Activated T-cell treated with anti-CD3 and anti-CD28 coated beads, Interleukin-2, amount 50 U/mL, for 4 hours (primary cell): ENCODE measurements at regions not wholly inside any gene's neighbourhood (a gene's known extent, or its start where the extent isn't known, plus 50 kb on each side); places are given as distances from the start of the nearest gene placed in this dataset.
"Not testable (repeated sequence)": the region's sequence is repeated elsewhere in the genome, so short reads cannot be mapped to it uniquely, and the experiment has no call there.

Experiments used
- ATAC-seq, 2 donors: fragments of 200-7000 bp; cut with Tn5 transposase; one replicate each; pipeline ENCODE4 v1.10.0; 2021
- DNase-seq: peaks from one replicate; pipeline ENCODE4 v3.0.0-alpha.2; 2020
- H3K27me3 Mint-ChIP-seq: one replicate; pipeline ENCODE4 v1.8.0; 2021; ENCODE audit warnings: low read depth, mixed read lengths
- H3K36me3 Mint-ChIP-seq: one replicate; pipeline ENCODE4 v1.8.0; 2022; ENCODE audit warnings: mixed read lengths; ENCODE audit not compliant: insufficient read depth
- H3K4me1 Mint-ChIP-seq: one replicate; pipeline ENCODE4 v1.8.0; 2021; ENCODE audit warnings: low read depth, mixed read lengths
- H3K4me3 Mint-ChIP-seq: one replicate; pipeline ENCODE4 v1.8.0; 2021; ENCODE audit warnings: mild to moderate bottlenecking, moderate library complexity, mixed read lengths
- H3K9me3 Mint-ChIP-seq: one replicate; pipeline ENCODE4 v1.8.0; 2021; ENCODE audit warnings: mixed read lengths

DNA sequence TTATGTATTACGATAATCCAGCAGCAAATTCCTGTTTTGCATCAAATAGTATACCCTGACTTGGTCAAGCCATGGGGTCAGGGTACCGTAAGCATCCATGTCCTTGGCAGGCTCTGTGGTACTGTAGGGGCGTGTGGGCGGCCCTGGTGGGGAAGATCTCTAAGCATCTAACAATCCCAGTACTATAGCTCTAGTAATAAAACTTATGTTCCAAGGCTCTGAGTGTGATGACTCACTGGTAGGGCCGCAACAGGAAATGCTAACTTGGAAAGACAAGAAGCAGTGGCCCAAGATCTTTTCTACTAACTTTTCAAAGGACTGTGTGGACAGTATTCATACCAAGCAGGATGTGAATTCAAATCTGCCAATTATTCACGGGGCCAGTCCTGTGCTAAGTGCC is 63.8 kb downstream of the CLEC18A start:
- not testable (repeated sequence) for DNase-seq, H3K4me1 Mint-ChIP-seq, H3K27me3 Mint-ChIP-seq, ATAC-seq, H3K4me3 Mint-ChIP-seq, H3K9me3 Mint-ChIP-seq
- peaks cover 19% of the 10 kb centered on the region for H3K36me3 Mint-ChIP-seq

DNA sequence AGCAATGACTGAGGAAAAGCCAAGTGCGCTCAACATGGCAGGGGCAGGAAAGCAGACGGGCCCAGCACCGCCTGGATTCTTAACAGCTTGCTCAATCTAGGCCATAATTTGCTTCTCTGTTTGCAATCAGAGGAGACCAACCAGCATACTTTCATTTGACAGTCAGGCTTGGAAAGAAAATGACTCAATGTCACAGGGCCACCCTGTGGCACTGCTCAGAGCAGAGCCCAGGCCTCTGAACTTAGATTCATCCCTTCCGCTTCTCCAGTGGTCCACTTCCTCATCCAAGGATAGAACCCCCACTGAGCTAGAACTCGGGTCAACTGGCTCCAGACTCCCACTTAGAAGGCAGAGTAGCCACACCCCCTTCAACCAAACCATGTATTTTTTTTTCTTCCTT is 65.6 kb downstream of the CLEC18A start:
- peaks cover 20% of the 10 kb centered on the region for H3K36me3 Mint-ChIP-seq
- not testable (repeated sequence) for ATAC-seq, H3K4me1 Mint-ChIP-seq

DNA sequence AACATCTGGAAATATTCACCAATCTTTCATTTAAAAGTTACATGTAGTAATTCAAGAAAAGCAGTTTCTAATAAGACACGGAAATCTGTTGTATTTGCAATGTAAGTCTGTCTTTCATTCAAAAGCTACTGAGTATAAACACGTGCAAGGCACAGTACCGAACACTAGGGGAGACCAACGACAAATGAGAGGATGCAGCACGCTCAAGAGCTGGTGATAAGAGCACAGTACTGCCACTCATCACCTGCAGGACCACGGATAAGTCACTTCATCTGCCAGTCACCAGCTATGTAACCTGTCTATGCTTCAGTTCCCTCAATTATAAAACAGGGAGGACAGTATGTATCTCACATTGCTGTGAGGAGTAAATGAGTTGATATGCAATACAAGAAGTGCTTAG is 67.1 kb downstream of the CLEC18A start:
- Mint-ChIP-seq H3K27me3 (no peaks in the 10 kb centered on the region), H3K4me3 (no peak overlapping the region), H3K36me3 (peaks cover 13% of the 10 kb centered on the region), H3K9me3 (no peaks in the 10 kb centered on the region), H3K4me1 (peaks cover 2% of the 10 kb centered on the region)
- DNase-seq (peak; percentile 20), ATAC-seq (peak; percentile 100)

More for the DNA sequence above, 65.6 kb downstream of the CLEC18A start:
- not testable (repeated sequence) for H3K4me3 Mint-ChIP-seq, H3K27me3 Mint-ChIP-seq, DNase-seq, H3K9me3 Mint-ChIP-seq

DNA sequence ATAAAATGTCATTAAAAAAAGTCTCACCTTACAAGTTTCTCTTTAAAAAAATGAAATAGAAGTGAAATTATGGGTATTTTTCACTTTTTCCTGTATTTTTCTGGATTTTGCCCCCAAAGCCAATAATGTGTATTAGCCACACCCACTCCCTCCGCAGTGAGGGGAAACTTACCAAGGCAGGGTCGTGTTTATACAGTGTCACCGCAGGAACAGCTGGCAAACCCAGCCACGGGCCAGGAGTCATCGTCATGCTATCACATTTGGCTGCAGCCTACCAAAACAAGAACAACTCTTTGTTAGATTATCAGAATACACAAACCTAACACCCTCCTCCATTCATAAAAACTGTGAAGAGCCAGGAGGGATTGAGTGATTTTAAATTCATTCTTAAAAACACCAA is 72.1 kb downstream of the CLEC18A start:
- not testable (repeated sequence) for H3K27me3 Mint-ChIP-seq, H3K9me3 Mint-ChIP-seq, ATAC-seq, DNase-seq, H3K4me3 Mint-ChIP-seq
- Mint-ChIP-seq H3K4me1 (peaks cover 17% of the 10 kb centered on the region), H3K36me3 (peaks cover 13% of the 10 kb centered on the region)

DNA sequence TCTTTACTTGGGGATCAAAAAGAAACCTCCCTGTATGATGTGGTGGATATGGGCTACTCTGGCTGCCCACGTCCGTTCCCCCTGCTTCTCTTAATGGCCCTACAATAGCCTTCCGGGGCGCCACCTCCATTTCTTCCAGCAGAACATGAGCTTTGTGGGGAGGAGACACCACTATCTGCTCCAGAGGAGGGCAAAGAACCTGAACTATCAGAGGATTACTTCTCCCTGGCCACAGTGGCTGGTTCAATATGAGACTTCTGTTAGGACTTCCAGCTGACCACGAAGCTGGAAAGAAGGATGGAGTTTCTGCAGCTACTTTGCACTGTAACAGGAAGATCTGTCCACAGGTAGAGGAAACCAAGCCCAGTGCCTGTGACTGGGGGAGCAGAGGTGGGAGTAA is 72.8 kb downstream of the CLEC18A start:
- H3K4me3 Mint-ChIP-seq, H3K27me3 Mint-ChIP-seq, H3K9me3 Mint-ChIP-seq, ATAC-seq, DNase-seq: not testable (repeated sequence)
- Mint-ChIP-seq H3K4me1 (peaks cover 16% of the 10 kb centered on the region), H3K36me3 (peaks cover 13% of the 10 kb centered on the region)

DNA sequence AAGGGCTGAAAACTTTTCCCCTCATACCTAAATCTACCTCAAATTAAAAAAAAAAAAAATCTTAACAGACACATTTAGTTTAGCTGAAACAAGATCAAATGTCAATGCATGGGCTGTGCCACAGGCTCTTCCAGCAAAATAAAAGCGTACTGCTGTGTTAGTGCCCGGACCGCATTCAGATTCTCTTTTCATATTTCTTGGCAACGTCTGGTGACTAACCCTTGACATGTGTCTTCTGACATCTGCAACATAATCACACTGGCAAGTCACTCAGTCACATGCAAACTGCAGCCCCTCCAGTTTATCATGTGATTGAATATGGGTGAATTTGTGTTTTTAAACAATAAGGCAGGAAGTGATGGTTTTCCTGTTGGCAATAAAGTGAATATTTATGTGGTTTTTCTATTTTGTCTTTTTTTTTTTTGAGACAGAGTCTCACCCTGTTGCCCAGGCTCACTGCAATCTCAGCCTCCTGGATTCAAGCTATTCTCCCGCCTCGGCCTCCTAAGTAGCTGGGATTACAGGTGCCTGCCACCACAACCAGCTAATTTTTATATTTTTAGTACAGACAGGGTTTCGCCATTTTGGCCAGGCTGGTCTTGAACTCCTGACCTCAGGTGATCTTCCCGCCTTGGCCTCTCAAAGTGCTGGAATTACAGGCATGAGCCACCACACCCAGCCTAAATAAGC is 75.2 kb downstream of the CLEC18A start:
- ATAC-seq (peak; percentile 95 to 98), DNase-seq (peak; percentile 34)
- not testable (repeated sequence) for H3K9me3 Mint-ChIP-seq, H3K4me3 Mint-ChIP-seq, H3K27me3 Mint-ChIP-seq
- peaks cover 18% of the 10 kb centered on the region for H3K4me1 Mint-ChIP-seq
- H3K36me3 Mint-ChIP-seq: peaks cover 16% of the 10 kb centered on the region

DNA sequence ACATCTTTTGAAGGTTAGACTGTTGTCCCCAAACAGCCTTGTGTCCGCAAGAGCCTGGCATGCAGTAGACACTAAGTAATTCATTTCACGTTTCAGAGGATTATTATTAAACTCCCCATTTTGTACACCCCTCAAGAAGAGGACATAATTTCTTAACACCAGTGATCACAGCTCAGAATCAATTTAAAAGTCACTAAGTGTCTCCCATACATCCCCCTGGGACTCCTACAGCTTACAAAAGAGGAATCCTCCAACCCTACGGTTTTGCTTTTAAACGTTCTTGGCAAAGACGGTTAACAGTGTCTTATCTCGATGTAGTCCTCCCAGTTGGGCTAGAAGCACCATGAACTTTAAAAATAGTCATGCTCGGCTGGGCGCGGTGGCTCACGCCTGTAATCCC is 81.2 kb upstream of the PDPR start:
- not testable (repeated sequence) for H3K4me3 Mint-ChIP-seq, H3K27me3 Mint-ChIP-seq, ATAC-seq, DNase-seq, H3K4me1 Mint-ChIP-seq, H3K9me3 Mint-ChIP-seq
- peaks cover 15% of the 10 kb centered on the region for H3K36me3 Mint-ChIP-seq

DNA sequence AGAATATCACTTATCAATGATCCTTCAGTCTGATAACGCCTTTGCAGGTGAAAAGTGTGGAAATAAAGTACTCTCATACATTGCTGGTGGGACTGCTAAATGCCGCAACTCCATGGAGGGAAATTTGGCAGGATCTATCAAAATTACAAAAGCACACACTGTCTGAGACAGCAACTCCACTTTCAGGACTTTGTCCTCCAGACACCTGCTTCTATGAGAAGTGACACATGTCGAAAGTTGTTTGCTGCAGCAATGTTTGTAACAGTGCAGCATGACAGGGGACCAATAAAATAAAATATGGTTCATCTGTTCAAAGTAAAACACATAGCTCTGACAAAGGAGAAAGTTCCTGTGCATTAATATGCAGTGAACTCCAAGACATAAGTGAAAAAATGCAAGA is 76.2 kb upstream of the PDPR start:
- not testable (repeated sequence) for H3K27me3 Mint-ChIP-seq, H3K4me1 Mint-ChIP-seq, ATAC-seq, H3K4me3 Mint-ChIP-seq, H3K9me3 Mint-ChIP-seq, DNase-seq
- H3K36me3 Mint-ChIP-seq: peaks cover 17% of the 10 kb centered on the region

DNA sequence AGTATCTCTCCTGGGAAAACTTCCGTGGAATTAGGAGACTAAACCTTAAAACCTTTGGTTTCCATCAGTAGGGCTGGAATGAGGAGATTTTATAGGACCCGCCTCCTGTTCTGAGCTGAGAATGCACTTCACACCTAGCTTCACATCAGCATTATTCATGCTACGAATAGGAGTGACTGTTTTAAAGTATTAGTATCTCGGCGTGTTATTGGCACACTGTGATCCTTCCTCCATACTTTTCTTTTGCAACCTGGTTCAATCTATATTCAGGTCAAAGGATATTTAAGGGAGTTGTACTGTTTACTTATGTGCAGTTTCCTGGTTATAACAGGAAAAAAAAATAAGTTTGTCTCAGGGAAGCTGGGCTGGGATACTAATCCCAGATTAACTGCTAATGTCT is 73.6 kb upstream of the PDPR start:
- peaks cover 14% of the 10 kb centered on the region for H3K36me3 Mint-ChIP-seq
- H3K9me3 Mint-ChIP-seq, H3K4me1 Mint-ChIP-seq, ATAC-seq, H3K27me3 Mint-ChIP-seq, DNase-seq, H3K4me3 Mint-ChIP-seq: not testable (repeated sequence)

DNA sequence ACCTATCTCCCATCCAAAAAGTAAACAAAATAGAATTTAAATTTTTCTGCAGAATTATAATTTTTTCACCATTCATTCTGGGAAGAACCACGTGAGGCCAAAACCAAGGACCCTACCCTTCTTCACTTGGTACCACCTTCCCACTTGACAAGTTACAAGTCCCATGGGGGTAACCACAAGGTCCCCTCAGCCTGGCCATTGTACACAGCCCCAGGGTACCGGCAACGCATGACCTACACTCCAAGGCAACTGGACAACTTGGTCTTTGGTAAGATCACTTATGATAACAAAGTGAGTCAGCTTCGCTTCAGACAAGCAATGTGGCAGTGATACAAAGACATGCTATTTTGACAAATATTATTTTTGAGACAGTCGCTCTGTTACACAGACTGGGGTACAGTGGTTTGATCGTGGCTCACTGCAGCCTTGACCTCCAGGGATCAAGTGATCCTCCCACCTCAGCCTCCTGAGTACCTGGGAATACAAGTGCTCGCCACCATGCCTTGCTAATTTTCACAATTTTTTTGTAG is 70.5 kb upstream of the PDPR start:
- H3K36me3 Mint-ChIP-seq: peaks cover 12% of the 10 kb centered on the region
- H3K4me3 Mint-ChIP-seq, H3K4me1 Mint-ChIP-seq, ATAC-seq, H3K9me3 Mint-ChIP-seq, DNase-seq, H3K27me3 Mint-ChIP-seq: not testable (repeated sequence)

DNA sequence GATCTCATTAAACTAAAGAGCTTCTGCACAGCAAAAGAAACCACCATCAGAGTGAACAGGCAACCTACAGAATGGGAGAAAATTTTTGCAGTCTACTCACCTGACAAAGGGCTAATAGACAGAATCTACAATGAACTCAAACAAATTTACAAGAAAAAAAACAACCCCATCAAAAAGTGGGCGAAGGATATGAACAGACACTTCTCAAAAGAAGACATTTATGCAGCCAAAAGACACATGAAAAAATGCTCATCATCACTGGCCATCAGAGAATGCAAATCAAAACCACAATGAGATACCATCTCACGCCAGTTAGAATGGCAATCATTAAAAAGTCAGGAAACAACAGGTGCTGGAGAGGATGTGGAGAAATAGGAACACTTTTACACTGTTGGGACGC is 67.6 kb upstream of the PDPR start:
- H3K9me3 Mint-ChIP-seq, H3K36me3 Mint-ChIP-seq, DNase-seq, H3K27me3 Mint-ChIP-seq, H3K4me3 Mint-ChIP-seq, ATAC-seq, H3K4me1 Mint-ChIP-seq: not testable (repeated sequence)

DNA sequence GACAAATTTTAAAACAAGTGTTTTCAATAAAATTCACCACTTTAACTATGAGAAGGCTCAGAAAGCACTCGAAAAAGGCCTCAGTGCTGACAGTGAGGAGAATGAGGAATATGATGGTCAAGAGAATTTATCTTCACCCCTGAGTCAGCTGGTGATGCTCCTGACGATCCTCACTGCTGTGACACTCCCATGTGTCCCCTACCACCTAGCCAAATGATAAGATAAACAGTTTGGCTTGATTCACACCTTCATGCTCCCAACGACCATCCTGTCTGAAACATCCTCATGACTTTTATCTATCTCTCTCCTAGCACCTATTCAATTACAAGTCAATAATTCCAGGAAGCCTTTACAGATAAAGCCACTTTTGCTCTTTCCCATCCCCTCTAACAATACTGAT is 66.0 kb upstream of the PDPR start:
- H3K36me3 Mint-ChIP-seq, DNase-seq, H3K4me3 Mint-ChIP-seq, H3K27me3 Mint-ChIP-seq, ATAC-seq, H3K4me1 Mint-ChIP-seq, H3K9me3 Mint-ChIP-seq: not testable (repeated sequence)

DNA sequence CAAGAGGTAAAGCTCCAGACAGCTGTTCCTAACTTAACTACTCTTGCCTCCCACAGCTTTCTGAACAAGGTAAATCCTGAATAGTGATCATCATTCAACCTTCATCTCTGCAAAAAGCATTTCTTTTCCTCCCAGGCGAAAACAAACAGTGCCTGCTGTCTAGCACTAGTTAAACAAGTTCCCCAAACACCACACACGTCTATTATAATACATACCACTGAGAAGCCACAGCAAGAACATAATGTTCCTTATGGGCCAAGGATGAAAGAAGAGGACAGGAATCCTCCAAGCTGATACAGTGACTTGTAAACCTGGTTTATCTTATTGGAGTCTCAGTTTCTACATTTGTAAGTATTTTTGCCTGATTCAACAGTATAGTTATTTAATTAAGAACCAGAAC is 56.1 kb upstream of the PDPR start:
- H3K36me3 Mint-ChIP-seq, H3K4me1 Mint-ChIP-seq, H3K27me3 Mint-ChIP-seq, H3K4me3 Mint-ChIP-seq, H3K9me3 Mint-ChIP-seq, ATAC-seq, DNase-seq: not testable (repeated sequence)

DNA sequence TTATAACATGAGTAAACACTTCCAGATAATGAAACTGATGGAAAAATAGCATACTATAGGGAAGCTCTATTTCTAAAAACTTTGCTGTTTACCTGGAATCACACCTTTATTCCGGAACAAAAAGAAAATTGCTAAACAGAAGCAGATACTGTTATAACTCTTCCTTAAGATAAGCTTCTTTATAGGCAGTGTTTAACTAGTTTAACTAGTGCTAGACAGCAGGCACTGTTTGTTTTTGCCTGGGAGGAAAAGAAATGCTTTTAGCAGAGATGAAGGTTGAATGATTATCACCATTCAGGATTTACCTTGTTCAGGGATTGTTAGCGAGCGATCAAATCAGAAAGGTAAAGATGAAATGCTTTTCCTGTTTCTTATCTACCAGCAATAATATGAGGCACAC is 54.7 kb upstream of the PDPR start:
- not testable (repeated sequence) for H3K9me3 Mint-ChIP-seq, ATAC-seq, H3K4me3 Mint-ChIP-seq, H3K36me3 Mint-ChIP-seq, H3K27me3 Mint-ChIP-seq, DNase-seq
- peaks cover 12% of the 10 kb centered on the region for H3K4me1 Mint-ChIP-seq

DNA sequence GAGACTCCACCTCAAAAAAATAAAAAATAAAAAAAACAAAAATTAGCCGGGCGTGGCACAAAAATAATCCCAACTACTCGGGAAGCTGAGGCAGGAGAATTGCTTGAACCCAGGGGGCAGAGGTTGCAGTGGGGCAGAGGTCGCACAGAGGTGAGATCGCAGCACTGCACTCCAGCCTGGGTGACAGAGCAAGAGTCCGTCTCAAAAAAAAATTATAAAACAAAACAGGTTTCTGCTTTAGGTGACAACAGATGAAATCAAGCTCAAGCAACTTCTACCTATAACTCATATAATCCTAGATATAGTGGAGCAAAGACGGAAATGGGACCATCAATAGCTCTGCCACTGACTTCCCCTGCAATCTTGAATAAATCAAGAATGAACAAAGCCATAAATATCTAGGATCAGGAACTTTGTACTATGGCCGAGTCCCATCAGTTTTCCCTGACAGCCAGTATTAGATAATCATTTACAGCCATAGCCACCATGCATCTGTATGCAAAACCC is 53.6 kb upstream of the PDPR start:
- not testable (repeated sequence) for ATAC-seq, H3K4me3 Mint-ChIP-seq, H3K27me3 Mint-ChIP-seq, H3K36me3 Mint-ChIP-seq, H3K9me3 Mint-ChIP-seq, DNase-seq
- peaks cover 14% of the 10 kb centered on the region for H3K4me1 Mint-ChIP-seq
